Osteoblast (primary cell): ENCODE measurements at regions not wholly inside any gene's neighbourhood (a gene's known extent, or its start where the extent isn't known, plus 50 kb on each side); places are given as distances from the start of the nearest gene placed in this dataset.
"Not testable (repeated sequence)": the region's sequence is repeated elsewhere in the genome, so short reads cannot be mapped to it uniquely, and the experiment has no call there.

Experiments
- DNase-seq: peaks from one replicate; pipeline ENCODE4 v3.0.0; 2011; ENCODE audit warnings: low spot score, mixed read lengths; ENCODE audit not compliant: insufficient read length; ENCODE audit errors: missing footprints
- H2AFZ ChIP-seq: 2 replicates; pipeline ENCODE4 v1.6.0; 2011; ENCODE audit warnings: mild to moderate bottlenecking, low read length
- H3K27ac ChIP-seq: 2 replicates; pipeline ENCODE4 v1.5.1; 2011; ENCODE audit warnings: mild to moderate bottlenecking, low read depth, low read length, moderate library complexity
- H3K27me3 ChIP-seq: 2 replicates; pipeline ENCODE4 v1.6.0; 2012; ENCODE audit warnings: mild to moderate bottlenecking, control low read depth, inconsistent platforms, low read length, moderate library complexity; ENCODE audit not compliant: insufficient read depth
- H3K36me3 ChIP-seq: 2 replicates; pipeline ENCODE4 v1.5.1; 2011; ENCODE audit warnings: mild to moderate bottlenecking, low read length, control low read depth, moderate library complexity; ENCODE audit not compliant: insufficient read depth
- H3K4me1 ChIP-seq: 2 replicates; pipeline ENCODE4 v1.5.1; 2011; ENCODE audit warnings: mild to moderate bottlenecking, low read length, control low read depth, moderate library complexity; ENCODE audit not compliant: insufficient read depth
- H3K4me2 ChIP-seq: 2 replicates; pipeline ENCODE4 v1.6.0; 2011; ENCODE audit warnings: mild to moderate bottlenecking, low read length; ENCODE audit not compliant: insufficient read depth
- H3K4me3 ChIP-seq: fragments of 200-600 bp; sonication (generic); 3 replicates; pipeline ENCODE4 v1.5.1; 2012; ENCODE audit warnings: mild to moderate bottlenecking, low read length, inconsistent platforms; ENCODE audit not compliant: insufficient read depth
- H3K79me2 ChIP-seq: 2 replicates; pipeline ENCODE4 v1.6.0; 2012; ENCODE audit warnings: mild to moderate bottlenecking, low read length, control low read depth, inconsistent platforms; ENCODE audit not compliant: insufficient read depth
- H3K9me3 ChIP-seq: 2 replicates; pipeline ENCODE4 v1.5.1; 2011; ENCODE audit warnings: low read depth, low read length, control low read depth
- H4K20me1 ChIP-seq: 2 replicates; pipeline ENCODE4 v1.6.0; 2012; ENCODE audit warnings: mild to moderate bottlenecking, low read length, control low read depth; ENCODE audit not compliant: insufficient read depth
- TF ChIP-seq, protein P1 (sequence below): IDR thresholded peaks from 2 replicates; pipeline ENCODE4 v1.5.1; 2011; ENCODE audit warnings: mild to moderate bottlenecking, low read depth, low read length, moderate library complexity; ENCODE audit errors: extremely low read depth

DNA sequence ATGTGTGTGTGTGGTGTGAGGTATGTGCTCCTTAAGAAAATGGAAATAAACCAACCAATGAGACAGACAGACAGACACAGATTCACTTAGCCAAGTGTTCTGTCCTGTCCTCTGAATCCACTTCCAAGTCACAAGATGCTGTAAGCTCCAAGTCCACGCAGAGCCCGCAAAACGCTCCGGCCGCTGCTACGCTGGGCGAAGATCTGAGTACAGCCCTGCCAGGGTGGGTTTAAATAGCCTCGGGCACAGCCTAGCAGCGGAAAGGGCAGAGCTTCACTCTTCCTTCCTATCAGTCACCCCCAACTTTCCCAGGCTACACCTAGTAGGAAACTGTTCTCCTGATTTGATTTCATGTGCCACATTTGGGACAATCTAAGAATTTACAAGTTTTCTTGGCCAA lies 121.2 kb upstream of the ANKRD30BL start:
- DNase-seq = no peak
- Histone ChIP-seq H3K36me3 (no peaks in the 10 kb centered on the region), H3K4me2 (no peak overlapping the region), H3K27ac (no peak overlapping the region), H3K27me3 (no peaks in the 10 kb centered on the region), H4K20me1 (no peaks in the 10 kb centered on the region), H3K4me1 (no peaks in the 10 kb centered on the region), H3K9me3 (peaks cover 4% of the 10 kb centered on the region), H3K4me3 (no peak overlapping the region), H2AFZ (no peak overlapping the region), H3K79me2 (no peaks in the 10 kb centered on the region)
- TF ChIP-seq, protein P1, sequence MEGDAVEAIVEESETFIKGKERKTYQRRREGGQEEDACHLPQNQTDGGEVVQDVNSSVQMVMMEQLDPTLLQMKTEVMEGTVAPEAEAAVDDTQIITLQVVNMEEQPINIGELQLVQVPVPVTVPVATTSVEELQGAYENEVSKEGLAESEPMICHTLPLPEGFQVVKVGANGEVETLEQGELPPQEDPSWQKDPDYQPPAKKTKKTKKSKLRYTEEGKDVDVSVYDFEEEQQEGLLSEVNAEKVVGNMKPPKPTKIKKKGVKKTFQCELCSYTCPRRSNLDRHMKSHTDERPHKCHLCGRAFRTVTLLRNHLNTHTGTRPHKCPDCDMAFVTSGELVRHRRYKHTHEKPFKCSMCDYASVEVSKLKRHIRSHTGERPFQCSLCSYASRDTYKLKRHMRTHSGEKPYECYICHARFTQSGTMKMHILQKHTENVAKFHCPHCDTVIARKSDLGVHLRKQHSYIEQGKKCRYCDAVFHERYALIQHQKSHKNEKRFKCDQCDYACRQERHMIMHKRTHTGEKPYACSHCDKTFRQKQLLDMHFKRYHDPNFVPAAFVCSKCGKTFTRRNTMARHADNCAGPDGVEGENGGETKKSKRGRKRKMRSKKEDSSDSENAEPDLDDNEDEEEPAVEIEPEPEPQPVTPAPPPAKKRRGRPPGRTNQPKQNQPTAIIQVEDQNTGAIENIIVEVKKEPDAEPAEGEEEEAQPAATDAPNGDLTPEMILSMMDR = no peak

DNA sequence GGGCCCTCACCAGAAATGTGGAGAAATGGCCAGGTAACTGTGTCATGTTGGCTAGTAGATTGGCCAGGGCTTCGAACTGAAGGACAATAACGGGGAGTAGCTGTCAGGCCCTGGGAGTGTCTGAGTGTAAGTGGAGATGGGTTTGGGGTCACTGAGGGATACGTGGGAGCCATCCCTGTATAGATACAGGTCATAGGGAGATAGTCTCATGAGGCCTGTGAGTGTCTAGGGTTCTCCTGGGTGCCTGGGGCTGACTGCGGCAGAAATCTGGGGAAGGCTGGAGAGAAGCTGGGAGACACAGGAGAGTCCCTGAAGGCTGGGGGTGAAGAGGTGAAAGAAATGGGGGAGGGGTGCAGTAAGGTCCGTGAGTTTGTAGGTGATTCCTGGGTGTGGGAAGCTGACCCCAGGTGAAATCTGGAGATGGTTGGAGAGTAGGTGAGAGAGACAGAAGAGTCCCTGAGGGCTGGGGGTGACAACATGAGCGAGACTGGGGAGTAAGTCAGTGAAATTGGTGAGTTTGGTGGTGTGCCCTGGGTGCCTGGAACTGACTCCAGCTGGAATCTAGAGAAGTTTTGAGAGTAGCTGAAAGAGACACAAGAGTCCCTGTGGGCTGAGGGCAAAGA lies 124.6 kb upstream of the ANKRD30BL start:
- not testable (repeated sequence) for H3K4me1 ChIP-seq, H2AFZ ChIP-seq, H3K4me2 ChIP-seq

DNA sequence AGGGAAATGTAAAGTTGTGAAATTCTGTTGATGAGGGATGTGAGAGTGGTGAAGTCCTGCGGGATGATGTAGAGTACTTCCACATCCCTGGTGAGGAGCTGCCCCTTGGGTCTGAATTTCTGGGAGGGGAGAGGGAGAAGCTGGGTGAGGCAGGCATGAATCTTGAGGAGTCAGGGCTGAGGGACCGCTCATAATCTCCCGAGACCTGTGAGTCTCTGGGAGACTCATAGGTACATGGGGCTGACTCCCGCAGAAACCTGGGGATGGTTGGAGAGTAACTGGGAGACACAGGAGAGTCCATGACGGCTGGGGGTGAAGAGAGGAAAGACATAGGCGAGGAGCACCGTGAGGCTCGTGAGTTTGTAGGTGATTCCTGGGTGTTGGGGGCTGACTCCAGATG lies 126.2 kb upstream of the ANKRD30BL start:
- not testable (repeated sequence) for H2AFZ ChIP-seq, H3K79me2 ChIP-seq, H3K4me3 ChIP-seq, DNase-seq, H3K4me1 ChIP-seq, H3K27me3 ChIP-seq, H3K27ac ChIP-seq, H3K36me3 ChIP-seq, H3K4me2 ChIP-seq, H3K9me3 ChIP-seq, H4K20me1 ChIP-seq

More for the DNA sequence above, 124.6 kb upstream of the ANKRD30BL start:
- H3K79me2 ChIP-seq, H3K27me3 ChIP-seq, H4K20me1 ChIP-seq, H3K4me3 ChIP-seq, DNase-seq, H3K27ac ChIP-seq, H3K9me3 ChIP-seq, H3K36me3 ChIP-seq: not testable (repeated sequence)

DNA sequence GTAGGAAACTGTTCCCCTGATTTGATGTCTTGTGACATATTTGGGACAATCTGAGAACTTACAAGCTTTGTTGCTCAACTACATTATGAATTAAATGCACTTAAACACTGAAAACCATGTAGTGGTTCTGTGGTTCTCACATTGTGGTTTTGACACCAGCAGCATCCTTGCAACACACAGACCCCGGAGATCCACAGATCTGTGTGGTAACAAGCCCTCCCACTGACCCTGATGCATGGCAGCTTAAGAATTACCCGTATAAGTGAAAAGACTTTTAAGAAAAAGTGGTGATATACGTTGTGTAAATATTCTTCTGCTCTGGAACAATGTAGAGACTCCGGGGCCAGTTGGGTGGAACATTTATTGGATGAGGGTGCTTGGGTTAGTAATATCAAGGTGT lies 127.4 kb upstream of the ANKRD30BL start:
- H3K9me3 ChIP-seq, H3K4me2 ChIP-seq, H4K20me1 ChIP-seq, H3K27ac ChIP-seq, H2AFZ ChIP-seq, H3K36me3 ChIP-seq, H3K4me1 ChIP-seq, H3K4me3 ChIP-seq, DNase-seq, H3K27me3 ChIP-seq, H3K79me2 ChIP-seq: not testable (repeated sequence)

DNA sequence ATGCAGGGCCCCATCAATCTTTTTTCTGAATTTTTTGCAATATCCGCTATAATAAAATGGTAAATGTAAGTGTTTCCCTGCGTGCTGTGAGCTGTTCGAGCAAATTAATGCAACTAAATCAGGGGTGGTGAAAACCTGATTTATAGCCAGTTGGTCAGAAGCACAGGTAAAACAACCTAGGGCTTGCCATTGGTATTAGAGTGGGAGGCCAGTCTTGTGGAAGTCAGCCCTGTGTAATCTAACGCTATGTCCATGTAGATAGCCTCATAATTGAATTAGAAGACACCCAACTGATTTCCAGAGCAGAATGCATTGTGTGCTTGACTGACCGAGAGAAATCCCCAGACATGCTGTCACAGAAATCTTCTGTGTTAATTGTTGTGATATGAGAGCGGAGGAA lies 126.8 kb upstream of the GPR39 start:
- not testable (repeated sequence) for H3K36me3 ChIP-seq, H3K4me1 ChIP-seq, H2AFZ ChIP-seq, H3K27me3 ChIP-seq, H3K4me2 ChIP-seq, DNase-seq, H3K4me3 ChIP-seq, H4K20me1 ChIP-seq, H3K79me2 ChIP-seq, H3K9me3 ChIP-seq, H3K27ac ChIP-seq

DNA sequence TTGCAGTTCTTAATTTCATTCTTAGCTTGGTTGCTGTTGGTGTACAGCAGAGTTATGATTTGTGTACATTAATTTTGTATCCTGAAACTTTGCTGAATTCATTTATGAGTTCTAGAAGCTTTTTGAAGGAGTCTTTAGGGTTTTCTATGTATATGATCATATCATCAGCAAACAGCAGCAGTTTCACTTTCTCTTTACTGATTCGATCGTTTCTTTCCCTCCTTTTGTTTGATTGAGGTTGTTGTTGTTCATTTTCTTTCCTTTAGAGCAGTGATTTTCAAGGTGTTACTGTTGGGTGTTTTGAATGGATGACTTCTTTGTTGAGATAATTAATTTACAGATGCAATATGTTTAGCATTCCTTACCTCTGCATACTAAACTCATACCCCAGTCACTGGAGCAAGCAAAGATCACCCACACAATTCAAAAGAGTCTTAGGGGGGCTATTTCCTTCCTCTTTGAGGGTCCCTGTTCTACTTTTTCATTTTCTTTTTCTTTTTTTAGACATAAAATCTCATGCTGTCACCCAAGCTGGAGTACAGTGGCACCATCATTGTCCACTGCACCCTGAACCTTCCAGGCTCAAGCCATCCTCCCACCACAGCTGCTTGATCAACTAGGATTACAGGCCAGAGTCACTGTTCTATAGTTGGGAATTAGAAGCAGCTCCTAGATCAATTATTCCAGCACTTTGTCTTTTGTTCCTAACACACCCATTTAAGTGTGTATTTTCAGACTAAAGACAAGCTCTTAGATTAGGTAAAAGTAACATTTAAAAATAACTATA lies 115.8 kb upstream of the GPR39 start:
- H3K9me3 ChIP-seq = not testable (repeated sequence)

More for the DNA sequence above, 115.8 kb upstream of the GPR39 start:
- H3K36me3 ChIP-seq, H3K4me1 ChIP-seq, DNase-seq, H3K27ac ChIP-seq, H3K79me2 ChIP-seq, H4K20me1 ChIP-seq, H3K27me3 ChIP-seq: not testable (repeated sequence)
- Histone ChIP-seq H3K4me2 (peak overlapping the region; percentile 52), H2AFZ (peak overlapping the region; percentile 41), H3K4me3 (peak overlapping the region; percentile 50)
